GM18909 (cell line): ENCODE measurements at regions not wholly inside any gene's neighbourhood (a gene's known extent, or its start where the extent isn't known, plus 50 kb on each side); places are given as distances from the start of the nearest gene placed in this dataset.

Experiments used
- ATAC-seq: cut with Tn5 transposase; IDR thresholded peaks from one replicate; pipeline ENCODE4 v1.9.1; 2021; ENCODE audit warnings: mild to moderate bottlenecking; ENCODE audit not compliant: unreplicated experiment, poor library complexity

- no peak for ATAC-seq
These were observed 322.0 kb upstream of the NT5C1B start for GRCh38 chr2:18911416-18911815.

- ATAC-seq = no peak
These were observed 321.5 kb upstream of the NT5C1B start for GRCh38 chr2:18910843-18911242.

DNA sequence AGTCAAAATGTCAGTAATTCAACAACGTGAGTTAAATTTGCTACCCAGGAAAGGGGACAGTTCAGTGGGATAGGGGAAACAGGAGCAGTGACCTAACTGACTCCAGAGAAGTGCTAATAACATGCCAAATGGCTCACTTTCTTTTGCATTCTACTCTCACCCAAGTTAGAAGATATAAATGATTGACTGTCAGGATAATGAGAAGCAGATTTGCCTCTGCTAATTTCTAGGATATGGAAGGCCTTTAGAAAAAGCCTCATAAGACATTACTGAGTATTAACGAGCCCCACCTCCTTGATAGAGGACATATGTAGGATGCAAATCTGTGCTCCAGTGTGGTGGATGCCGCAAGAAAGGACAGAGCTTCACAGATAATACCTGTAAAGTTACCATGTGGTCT is 318.6 kb upstream of the NT5C1B start:
- ATAC-seq = no peak

DNA sequence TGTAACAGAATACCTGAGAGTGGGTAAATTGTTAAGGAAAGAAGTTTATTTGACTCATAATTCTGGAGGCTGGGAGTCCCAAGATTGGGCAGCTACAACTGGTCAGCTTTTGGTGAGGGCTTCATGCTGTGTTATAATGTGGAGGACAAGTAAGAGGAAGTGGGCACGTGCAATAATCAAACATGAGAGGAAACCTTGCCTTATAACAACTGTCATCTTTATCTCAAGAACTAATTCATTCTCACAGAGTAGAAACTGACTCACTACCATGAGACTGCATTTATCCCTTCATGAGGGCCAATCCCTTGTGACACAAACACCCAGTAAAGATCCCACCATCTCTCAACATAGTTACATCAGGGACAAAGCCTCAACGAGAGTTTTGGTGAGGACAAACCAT is 318.1 kb upstream of the NT5C1B start:
- ATAC-seq = no peak

DNA sequence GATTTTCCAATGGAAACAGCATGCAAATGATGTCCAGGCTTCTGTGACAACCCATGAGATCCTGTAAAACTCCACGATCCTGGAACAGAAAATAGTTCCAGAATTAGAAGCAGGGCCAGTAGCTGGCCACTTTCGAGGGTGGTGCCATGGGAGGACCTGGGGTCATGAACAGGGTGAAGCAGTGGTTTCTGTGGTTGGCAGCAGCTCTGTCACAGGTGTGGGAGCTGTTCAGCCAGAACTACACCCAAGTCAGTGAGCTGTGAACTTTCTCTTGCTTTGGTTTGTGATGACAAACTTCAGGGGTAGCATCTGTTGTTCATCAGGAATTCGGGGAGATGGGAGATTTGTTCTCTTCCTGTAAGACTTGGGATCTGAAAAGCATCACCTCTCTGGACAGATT is 314.4 kb upstream of the NT5C1B start:
- peak; percentile 99 for ATAC-seq

GRCh38 chr2:18901242-18901641 is 311.9 kb upstream of the NT5C1B start:
- no peak for ATAC-seq

GRCh38 chr2:18900691-18901141 is 311.3 kb upstream of the NT5C1B start:
- no peak for ATAC-seq

- no peak for ATAC-seq
These were observed 310.4 kb upstream of the NT5C1B start for GRCh38 chr2:18899725-18900124.

GRCh38 chr2:18898271-18898670 is 308.9 kb upstream of the NT5C1B start:
- ATAC-seq = no peak

- no peak for ATAC-seq
These were observed 306.9 kb upstream of the NT5C1B start for GRCh38 chr2:18896125-18896764.

DNA sequence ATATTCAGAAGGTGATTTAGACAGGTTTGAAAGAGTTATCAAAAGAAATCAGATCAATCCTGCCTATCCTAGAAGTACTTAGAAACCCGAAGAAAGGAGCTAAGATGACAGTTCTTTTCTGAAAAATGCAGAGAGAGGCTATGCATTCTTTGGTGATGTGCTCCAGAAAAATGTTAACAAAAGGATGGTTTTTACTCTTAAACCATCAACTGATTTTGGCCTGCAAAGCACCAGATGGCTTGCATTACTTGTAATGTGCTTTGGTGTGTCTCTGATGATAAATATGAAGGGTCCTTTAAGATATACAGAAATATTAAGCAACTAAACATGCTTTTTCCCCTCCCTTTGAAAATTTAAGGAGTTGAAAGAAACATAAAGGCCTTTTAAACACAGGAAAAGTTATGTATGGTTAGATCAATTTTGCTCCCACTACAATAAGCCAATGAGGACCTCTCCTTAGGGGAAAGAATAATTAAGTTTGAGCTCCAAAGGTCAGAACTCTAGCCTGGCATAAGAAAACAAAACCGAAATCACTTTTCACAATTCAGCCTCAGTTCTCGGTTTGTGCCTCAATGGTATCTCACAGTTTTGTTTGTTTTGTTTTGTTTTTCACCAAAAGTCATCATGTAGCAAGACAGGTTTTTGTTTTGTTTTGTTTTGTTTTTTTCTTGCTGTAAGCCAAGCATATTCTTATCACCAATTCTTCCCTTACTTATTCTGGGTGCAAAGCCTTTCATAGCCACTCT is 302.4 kb upstream of the NT5C1B start:
- no peak for ATAC-seq

GRCh38 chr2:18889565-18890332 is 300.4 kb upstream of the NT5C1B start:
- ATAC-seq = no peak

- ATAC-seq = no peak
These were observed 296.1 kb upstream of the NT5C1B start for GRCh38 chr2:18885457-18885856.

DNA sequence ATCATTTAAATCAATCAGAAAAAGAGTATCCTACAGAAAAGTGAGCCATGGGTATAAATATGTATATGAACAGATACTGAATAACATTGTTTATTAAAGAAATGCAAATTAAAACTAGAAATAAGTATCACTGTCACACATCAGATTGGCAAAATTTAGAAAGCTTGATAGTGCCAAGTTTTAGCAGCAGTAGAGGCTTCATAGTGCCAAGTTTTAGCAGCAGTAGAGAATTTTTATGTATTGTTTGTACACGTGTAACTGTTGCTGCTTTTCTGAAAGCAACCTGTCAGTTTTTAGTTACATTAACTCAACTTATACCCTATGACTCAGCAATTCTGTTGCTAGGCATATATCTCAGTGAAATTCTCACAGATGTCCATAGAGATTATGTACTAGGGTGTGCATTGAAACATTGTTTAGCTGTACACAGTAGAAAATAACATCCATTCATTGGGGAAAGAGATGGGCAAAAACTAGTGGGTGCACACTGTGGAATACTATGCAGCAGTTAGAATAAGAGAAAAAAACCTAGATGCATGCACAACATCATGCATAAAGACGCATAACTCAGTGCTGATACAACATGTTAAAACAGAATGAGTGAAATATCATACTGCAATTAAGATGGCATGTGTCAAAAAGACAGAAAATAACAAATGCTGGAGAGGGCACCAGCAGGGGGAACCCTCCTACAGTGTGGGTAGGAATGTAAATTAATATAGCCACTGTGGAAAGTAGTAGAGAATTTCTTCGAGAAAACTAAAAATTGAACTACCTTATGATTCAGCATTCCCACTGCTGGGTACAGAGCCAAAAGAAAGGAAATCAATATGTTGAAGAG is 294.5 kb upstream of the NT5C1B start:
- no peak for ATAC-seq

DNA sequence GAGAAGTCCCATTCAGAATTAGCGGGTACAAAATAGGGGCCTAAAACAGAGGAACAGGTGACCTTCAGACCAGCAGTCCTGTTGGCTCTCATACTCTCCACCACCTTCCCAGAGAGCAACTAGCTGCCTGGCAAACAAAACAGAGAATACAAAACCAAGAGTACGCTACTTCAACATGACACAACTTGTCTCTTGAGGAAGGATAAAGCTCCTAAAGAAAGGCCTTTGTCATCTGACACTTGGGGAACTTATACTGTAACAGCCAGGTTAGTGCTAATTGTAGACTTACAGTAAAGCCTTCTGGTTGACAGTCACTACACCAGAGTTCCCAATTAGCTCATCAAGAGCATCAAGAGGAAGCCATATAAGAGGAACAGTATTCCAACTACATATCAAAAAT is 282.1 kb upstream of the NT5C1B start:
- no peak for ATAC-seq

DNA sequence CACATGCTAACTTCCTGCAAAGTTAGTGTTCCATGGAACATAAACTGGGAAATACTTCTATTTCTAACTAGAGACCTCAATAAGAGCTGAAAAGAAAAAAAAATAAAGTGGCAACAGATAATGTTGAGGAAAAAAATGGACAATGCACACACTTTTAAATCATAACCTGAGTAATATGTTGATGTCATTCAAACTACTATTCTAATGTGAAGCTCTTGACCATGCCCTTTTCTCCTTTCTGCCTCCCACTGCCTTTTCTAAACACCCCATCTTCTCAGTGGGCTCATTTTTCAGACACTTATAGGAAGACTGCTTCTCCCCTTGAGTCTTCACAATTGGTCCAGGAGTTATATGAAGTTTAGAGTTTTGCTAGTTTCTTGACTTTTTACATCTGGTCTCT is 280.9 kb upstream of the NT5C1B start:
- no peak for ATAC-seq

DNA sequence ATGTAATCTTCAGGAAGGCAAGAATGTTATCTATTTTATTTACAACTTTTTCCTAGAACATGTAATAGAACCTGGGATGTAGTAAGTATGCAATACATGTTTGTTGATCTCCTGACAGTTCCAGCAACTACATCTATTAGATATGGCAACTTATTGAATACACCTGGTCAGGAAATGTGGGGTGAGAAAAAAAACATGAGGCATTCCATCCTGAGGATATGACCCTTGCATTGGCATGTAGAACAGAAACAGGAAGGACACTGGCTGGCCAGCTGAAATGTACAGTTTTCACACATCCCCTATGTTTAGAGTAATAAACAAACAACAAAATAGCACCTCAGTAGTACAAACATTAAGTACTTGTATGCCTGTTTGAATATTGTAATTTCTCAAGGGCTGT is 272.6 kb upstream of the NT5C1B start:
- ATAC-seq = no peak

DNA sequence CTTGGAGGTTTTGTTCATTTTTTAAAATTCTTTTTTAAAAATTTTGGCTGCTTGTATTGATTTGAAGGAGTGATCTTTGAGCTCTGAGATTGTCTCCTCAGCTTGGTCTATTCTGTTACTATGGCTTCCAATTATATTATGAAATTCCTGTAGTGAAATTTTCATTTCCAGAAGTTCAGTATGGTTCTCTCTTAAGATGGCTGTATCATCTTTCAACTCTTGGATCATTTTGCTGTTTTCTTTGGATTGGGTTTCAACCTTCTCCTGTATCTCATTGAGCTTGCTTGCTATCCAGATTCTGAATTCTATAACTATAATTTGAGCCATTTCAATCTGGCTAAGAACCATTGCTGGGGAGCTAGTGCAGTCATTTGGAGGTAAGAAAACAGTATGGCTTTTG is 270.8 kb upstream of the NT5C1B start:
- ATAC-seq = no peak

- ATAC-seq = no peak
These were observed 267.4 kb upstream of the NT5C1B start for GRCh38 chr2:18856765-18857164.

- ATAC-seq = no peak
These were observed 265.7 kb upstream of the NT5C1B start for GRCh38 chr2:18855027-18855426.
